OCI-LY1 (cell line): ENCODE measurements at regions not wholly inside any gene's neighbourhood (a gene's known extent, or its start where the extent isn't known, plus 50 kb on each side); places are given as distances from the start of the nearest gene placed in this dataset.

ENCODE experiments used
- H2AFZ ChIP-seq: fragments of 200-600 bp; sonication (generic), shearing (Covaris generic); 2 replicates; pipeline ENCODE4 v1.6.0; 2014; ENCODE audit warnings: antibody characterized with exemption, mild to moderate bottlenecking, low read length
- H3F3A ChIP-seq: fragments of 200-600 bp; sonication (generic), shearing (Covaris generic); 2 replicates; pipeline ENCODE4 v1.6.0; 2014; ENCODE audit warnings: mild to moderate bottlenecking, antibody characterized with exemption, low read length, moderate library complexity; ENCODE audit not compliant: insufficient read depth
- H3K27ac ChIP-seq: fragments of 200-600 bp; sonication (generic); 2 replicates; pipeline ENCODE4 v1.5.1; 2014; ENCODE audit warnings: low read length, mixed run types, mild to moderate bottlenecking, low read depth; ENCODE audit not compliant: poor library complexity, severe bottlenecking
- H3K27me3 ChIP-seq: fragments of 200-600 bp; sonication (generic); 2 replicates; pipeline ENCODE4 v1.6.0; 2014; ENCODE audit warnings: antibody characterized with exemption, mild to moderate bottlenecking, low read length, moderate library complexity; ENCODE audit not compliant: insufficient read depth
- H3K36me3 ChIP-seq: fragments of 200-600 bp; sonication (generic); 2 replicates; pipeline ENCODE4 v1.6.1; 2014; ENCODE audit warnings: mild to moderate bottlenecking, antibody characterized with exemption, low read length, moderate library complexity, mixed read lengths; ENCODE audit not compliant: insufficient read depth
- H3K4me1 ChIP-seq: fragments of 200-600 bp; sonication (generic); 2 replicates; pipeline ENCODE4 v1.5.1; 2014; ENCODE audit warnings: mild to moderate bottlenecking, low read length, moderate library complexity; ENCODE audit not compliant: insufficient read depth, severe bottlenecking
- H3K4me2 ChIP-seq: fragments of 200-600 bp; sonication (generic), shearing (Covaris generic); 2 replicates; pipeline ENCODE4 v1.6.1; 2014; ENCODE audit warnings: low read length
- H3K4me3 ChIP-seq: fragments of 200-600 bp; sonication (generic); 2 replicates; pipeline ENCODE4 v1.5.1; 2014; ENCODE audit warnings: low read length, low read depth, mild to moderate bottlenecking, mixed read lengths; ENCODE audit not compliant: poor library complexity, severe bottlenecking
- H3K79me2 ChIP-seq: fragments of 200-600 bp; shearing (Covaris generic); 2 replicates; pipeline ENCODE4 v1.6.1; 2016; ENCODE audit warnings: mixed run types, low read length, mixed read lengths; ENCODE audit not compliant: insufficient read depth
- H3K9ac ChIP-seq: fragments of 200-600 bp; sonication (generic), shearing (Covaris generic); 2 replicates; pipeline ENCODE4 v1.6.1; 2014; ENCODE audit warnings: mild to moderate bottlenecking, low read length, mixed read lengths
- H3K9me2 ChIP-seq: fragments of 200-600 bp; sonication (generic), shearing (Covaris generic); 2 replicates; pipeline ENCODE4 v1.6.1; 2014; ENCODE audit warnings: low read depth, mild to moderate bottlenecking, low read length, mixed read lengths
- H3K9me3 ChIP-seq: fragments of 200-600 bp; shearing (Covaris generic); 2 replicates; pipeline ENCODE4 v1.6.1; 2014; ENCODE audit warnings: low read length, mixed read lengths
- H4K20me1 ChIP-seq: fragments of 200-600 bp; sonication (generic), shearing (Covaris generic); 2 replicates; pipeline ENCODE4 v1.6.0; 2016; ENCODE audit warnings: mild to moderate bottlenecking, low read length; ENCODE audit not compliant: insufficient read depth
- EZH2 ChIP-seq: fragments of 200-600 bp; sonication (generic), shearing (Covaris generic); IDR thresholded peaks from 2 replicates; pipeline ENCODE4 v1.8.0; 2017; ENCODE audit warnings: borderline replicate concordance, mixed run types, mild to moderate bottlenecking, antibody characterized with exemption, low read length, moderate library complexity, mixed read lengths
- TF ChIP-seq, protein P1 (sequence below): fragments of 200-600 bp; sonication (generic), shearing (Covaris generic); IDR thresholded peaks from 2 replicates; pipeline ENCODE4 v1.5.1; 2017; ENCODE audit warnings: mild to moderate bottlenecking, antibody characterized with exemption, low read length, moderate library complexity, mixed read lengths

DNA sequence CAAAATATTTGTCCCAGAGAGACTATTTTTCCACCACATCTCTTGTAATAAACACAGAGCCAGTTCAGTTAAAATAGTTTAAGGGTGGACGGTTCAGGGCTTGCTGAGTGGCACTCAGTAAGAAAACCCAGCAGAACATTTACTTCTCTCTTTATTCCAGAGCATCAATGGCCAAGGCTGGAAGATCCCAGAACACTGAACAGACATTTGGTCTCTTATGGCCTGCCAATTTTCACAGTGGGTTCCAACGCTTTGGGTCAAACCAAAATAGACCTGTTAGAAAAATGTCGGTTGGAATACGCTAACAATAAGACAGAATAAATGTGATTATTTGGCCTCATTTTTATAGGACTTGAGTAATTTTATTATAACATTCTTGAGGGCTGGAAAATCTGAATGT, 580.3 kb upstream of the TMEFF2 start:
- Histone ChIP-seq H4K20me1 (no peaks in the 10 kb centered on the region), H2AFZ (no peak overlapping the region), H3K27me3 (no peaks in the 10 kb centered on the region), H3K36me3 (no peaks in the 10 kb centered on the region), H3K9me3 (no peaks in the 10 kb centered on the region; the same call in 1 of the 2 replicates), H3K4me3 (no peak overlapping the region), H3K27ac (no peak overlapping the region), H3K9ac (no peak overlapping the region), H3F3A (no peaks in the 10 kb centered on the region), H3K4me1 (no peaks in the 10 kb centered on the region), H3K79me2 (no peaks in the 10 kb centered on the region), H3K9me2 (no peaks in the 10 kb centered on the region), H3K4me2 (no peak overlapping the region)
- TF ChIP-seq EZH2, result no peak
- TF ChIP-seq, protein P1, sequence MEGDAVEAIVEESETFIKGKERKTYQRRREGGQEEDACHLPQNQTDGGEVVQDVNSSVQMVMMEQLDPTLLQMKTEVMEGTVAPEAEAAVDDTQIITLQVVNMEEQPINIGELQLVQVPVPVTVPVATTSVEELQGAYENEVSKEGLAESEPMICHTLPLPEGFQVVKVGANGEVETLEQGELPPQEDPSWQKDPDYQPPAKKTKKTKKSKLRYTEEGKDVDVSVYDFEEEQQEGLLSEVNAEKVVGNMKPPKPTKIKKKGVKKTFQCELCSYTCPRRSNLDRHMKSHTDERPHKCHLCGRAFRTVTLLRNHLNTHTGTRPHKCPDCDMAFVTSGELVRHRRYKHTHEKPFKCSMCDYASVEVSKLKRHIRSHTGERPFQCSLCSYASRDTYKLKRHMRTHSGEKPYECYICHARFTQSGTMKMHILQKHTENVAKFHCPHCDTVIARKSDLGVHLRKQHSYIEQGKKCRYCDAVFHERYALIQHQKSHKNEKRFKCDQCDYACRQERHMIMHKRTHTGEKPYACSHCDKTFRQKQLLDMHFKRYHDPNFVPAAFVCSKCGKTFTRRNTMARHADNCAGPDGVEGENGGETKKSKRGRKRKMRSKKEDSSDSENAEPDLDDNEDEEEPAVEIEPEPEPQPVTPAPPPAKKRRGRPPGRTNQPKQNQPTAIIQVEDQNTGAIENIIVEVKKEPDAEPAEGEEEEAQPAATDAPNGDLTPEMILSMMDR, result no peak

DNA sequence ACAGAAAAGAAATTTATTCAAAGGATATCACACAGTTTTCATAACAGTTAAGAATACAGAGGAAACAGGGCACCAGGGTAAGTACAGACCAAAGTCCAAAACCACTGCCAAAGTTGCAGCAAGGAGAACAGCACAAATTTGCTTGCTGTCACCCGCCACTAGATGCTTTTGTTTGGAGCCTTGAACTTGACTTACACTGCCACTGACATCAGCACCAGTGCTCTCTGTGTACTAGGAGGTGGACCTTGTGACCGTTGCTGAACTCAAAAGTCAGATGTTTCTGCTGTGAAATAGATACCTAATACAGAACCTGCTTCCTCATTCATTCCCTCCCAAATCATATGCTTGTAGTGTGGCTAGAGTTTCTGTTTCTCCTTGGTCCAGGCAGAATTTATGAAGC, 578.3 kb upstream of the TMEFF2 start:
- Histone ChIP-seq H3K4me1 (no peaks in the 10 kb centered on the region), H3K36me3 (no peaks in the 10 kb centered on the region), H3K79me2 (no peaks in the 10 kb centered on the region), H4K20me1 (no peaks in the 10 kb centered on the region), H2AFZ (no peak overlapping the region), H3F3A (no peaks in the 10 kb centered on the region), H3K27me3 (no peaks in the 10 kb centered on the region), H3K27ac (no peak overlapping the region), H3K4me3 (no peak overlapping the region), H3K9me3 (no peaks in the 10 kb centered on the region), H3K4me2 (no peak overlapping the region), H3K9ac (no peak overlapping the region), H3K9me2 (no peaks in the 10 kb centered on the region)
- no peak for TF ChIP-seq EZH2
- TF ChIP-seq, protein P1, result no peak

DNA sequence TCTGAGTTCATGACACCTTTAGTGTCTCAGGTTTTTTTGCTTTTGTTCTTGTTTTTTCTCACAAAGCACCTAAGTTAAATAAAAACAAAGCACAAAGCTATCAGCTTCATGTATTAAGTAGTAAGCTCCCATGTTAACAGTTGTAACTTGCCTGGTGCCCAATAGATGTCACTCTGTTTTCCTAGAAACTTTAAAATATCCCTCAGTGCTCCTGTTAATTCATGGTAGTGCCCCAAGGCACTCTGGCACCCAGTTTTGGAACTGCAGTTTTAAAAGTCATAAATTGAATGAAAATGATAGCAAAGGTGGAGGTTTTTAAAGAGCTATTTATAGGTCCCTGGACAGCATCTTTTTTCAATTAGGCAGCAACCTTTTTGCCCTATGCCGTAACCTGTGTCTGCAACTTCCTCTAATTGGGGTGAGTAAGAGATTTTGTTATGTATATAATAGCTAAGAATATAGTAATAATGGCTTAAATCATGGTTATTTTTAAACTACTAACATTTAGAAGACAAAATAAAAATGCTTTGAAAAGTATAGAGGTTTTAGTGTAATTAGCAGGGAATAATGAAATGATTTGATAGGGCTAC, 555.0 kb upstream of the TMEFF2 start:
- Histone ChIP-seq H3K36me3 (no peaks in the 10 kb centered on the region), H3K4me2 (no peak overlapping the region), H3K9me2 (no peaks in the 10 kb centered on the region), H3K9me3 (no peaks in the 10 kb centered on the region), H3K79me2 (no peaks in the 10 kb centered on the region), H4K20me1 (no peaks in the 10 kb centered on the region), H3K4me1 (no peaks in the 10 kb centered on the region), H2AFZ (no peak overlapping the region), H3K27ac (no peak overlapping the region), H3K27me3 (no peaks in the 10 kb centered on the region), H3K4me3 (no peak overlapping the region), H3F3A (no peaks in the 10 kb centered on the region), H3K9ac (no peak overlapping the region)
- TF ChIP-seq, protein P1, result peak; percentile 40
- TF ChIP-seq EZH2, result no peak
